PC-9 (cell line): ENCODE measurements at regions not wholly inside any gene's neighbourhood (a gene's known extent, or its start where the extent isn't known, plus 50 kb on each side); places are given as distances from the start of the nearest gene placed in this dataset.
A peak's percentile ranks its signal among the peaks of the same experiment; 100 is the strongest.
"Not testable (repeated sequence)": the region's sequence is repeated elsewhere in the genome, so short reads cannot be mapped to it uniquely, and the experiment has no call there.

Experiments used
- BruUV-seq: library from RNA; stranded (reverse); fragments of 400-500 nt; replicated peaks from 2 replicates; lab custom pipeline; 2021; lab: Mats Ljungman, UMichigan
- CTCF ChIA-PET: fragments of 300-600 bp; sonication (Branson Sonifier 250); formaldehyde crosslinking; loops from one replicate; lab custom pipeline; 2022; ENCODE audit warnings: antibody characterized with exemption; lab: Charles Lee
- POLR2A ChIA-PET: fragments of 300-600 bp; sonication (Branson Sonifier 250); formaldehyde crosslinking; loops from one replicate; lab custom pipeline; 2022; ENCODE audit warnings: antibody characterized with exemption; ENCODE audit not compliant: unreplicated experiment; lab: Charles Lee
- DNase-seq, 2 experiments: peaks; one replicate each; pipeline versions ENCODE4 v3.0.0 to v3.0.0-alpha.2; 2015 to 2022; ENCODE audit warnings: mixed read lengths in 1 of 2
- H2AFZ ChIP-seq: fragments of 200-600 bp; sonication (generic); 2 replicates; pipeline ENCODE4 v1.8.1; 2017; ENCODE audit warnings: antibody characterized with exemption
- H3F3A ChIP-seq: fragments of 200-600 bp; sonication (generic); 2 replicates; pipeline ENCODE4 v1.8.1; 2017; ENCODE audit warnings: antibody characterized with exemption, mild to moderate bottlenecking, low read depth; ENCODE audit not compliant: insufficient read depth
- H3K27ac ChIP-seq: fragments of 200-600 bp; sonication (generic); 2 replicates; pipeline ENCODE4 v1.6.1; 2016; ENCODE audit warnings: mixed run types
- H3K27me3 ChIP-seq: fragments of 200-600 bp; sonication (generic); 2 replicates; pipeline ENCODE4 v1.6.1; 2016; ENCODE audit warnings: low read depth, mixed run types; ENCODE audit not compliant: insufficient read depth
- H3K36me3 ChIP-seq: fragments of 200-600 bp; sonication (generic); 2 replicates; pipeline ENCODE4 v1.6.1; 2016; ENCODE audit warnings: low read depth, mixed run types
- H3K4me1 ChIP-seq: fragments of 200-600 bp; sonication (generic); replicated peaks from 2 replicates; pipeline ENCODE4 v1.6.1; 2016; ENCODE audit warnings: mixed run types; ENCODE audit not compliant: insufficient read depth
- H3K4me2 ChIP-seq: fragments of 200-600 bp; sonication (generic); 2 replicates; pipeline ENCODE4 v1.6.1; 2017; ENCODE audit warnings: mixed run types
- H3K4me3 ChIP-seq: fragments of 200-600 bp; sonication (generic); 2 replicates; pipeline ENCODE4 v1.6.1; 2016; ENCODE audit warnings: mixed run types
- H3K79me2 ChIP-seq: fragments of 200-600 bp; sonication (generic); 2 replicates; pipeline ENCODE4 v1.6.1; 2017; ENCODE audit warnings: low read depth, mixed run types
- H3K9me2 ChIP-seq: fragments of 200-600 bp; sonication (generic); 2 replicates; pipeline ENCODE4 v1.8.1; 2017; ENCODE audit warnings: mild to moderate bottlenecking; ENCODE audit not compliant: insufficient read depth
- H3K9me3 ChIP-seq: fragments of 200-600 bp; sonication (generic); 2 replicates; pipeline ENCODE4 v1.8.1; 2016; ENCODE audit warnings: low read depth; ENCODE audit not compliant: insufficient read depth
- H4K20me1 ChIP-seq: fragments of 200-600 bp; sonication (generic); 2 replicates; pipeline ENCODE4 v1.8.1; 2017; ENCODE audit not compliant: insufficient read depth
- EZH2 ChIP-seq: fragments of 200-600 bp; sonication (generic); IDR thresholded peaks from 2 replicates; pipeline ENCODE4 v1.8.0; 2017; ENCODE audit warnings: antibody characterized with exemption, low read depth
- intact Hi-C: fragments of 100-400 bp; cut with micrococcal nuclease; formaldehyde crosslinking; loops from one replicate; pipeline ENCODE4 v1.10.0; 2022; ENCODE audit not compliant: unreplicated experiment
- TF ChIP-seq, protein P1 (sequence below): fragments of 200-600 bp; sonication (generic); conservative IDR thresholded peaks from 2 replicates; pipeline ENCODE4 v1.6.1; 2017; ENCODE audit warnings: mixed run types, antibody characterized with exemption, mild to moderate bottlenecking, moderate library complexity

DNA sequence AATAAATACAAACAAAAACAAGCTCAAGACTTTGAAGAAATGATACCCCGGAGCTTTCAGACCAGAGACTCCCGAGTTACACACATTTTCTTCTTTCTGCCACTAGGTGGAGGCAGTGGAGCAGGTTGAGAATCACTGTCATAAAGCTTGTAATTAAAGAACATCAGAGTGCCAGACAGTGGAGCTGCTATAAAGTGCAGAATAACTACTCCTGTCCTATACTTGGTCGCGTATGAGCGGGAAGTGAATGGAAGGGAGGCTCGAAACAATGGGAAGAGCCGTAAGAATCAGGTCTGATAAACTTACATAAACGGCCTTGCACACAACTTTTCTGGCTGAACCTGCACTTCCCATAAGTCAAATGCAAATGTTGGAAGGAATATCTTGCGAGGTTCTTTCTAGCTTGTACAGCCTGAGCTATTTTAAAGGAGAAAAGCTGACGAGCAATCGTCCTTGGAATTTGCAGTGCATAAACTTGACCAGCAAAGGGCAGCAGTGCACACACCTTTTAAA lies 189.0 kb downstream of the RPIA start:
- Histone ChIP-seq H3K27ac (no peak overlapping the region), H4K20me1 (no peaks in the 10 kb centered on the region), H3K27me3 (no peaks in the 10 kb centered on the region), H3K9me3 (no peaks in the 10 kb centered on the region), H3K4me1 (no peaks in the 10 kb centered on the region), H2AFZ (no peak overlapping the region), H3K4me2 (no peak overlapping the region), H3K4me3 (no peak overlapping the region), H3K9me2 (no peaks in the 10 kb centered on the region), H3F3A (no peaks in the 10 kb centered on the region), H3K36me3 (no peaks in the 10 kb centered on the region), H3K79me2 (no peaks in the 10 kb centered on the region)
- no TSS peak for BruUV-seq
- TF ChIP-seq, protein P1, sequence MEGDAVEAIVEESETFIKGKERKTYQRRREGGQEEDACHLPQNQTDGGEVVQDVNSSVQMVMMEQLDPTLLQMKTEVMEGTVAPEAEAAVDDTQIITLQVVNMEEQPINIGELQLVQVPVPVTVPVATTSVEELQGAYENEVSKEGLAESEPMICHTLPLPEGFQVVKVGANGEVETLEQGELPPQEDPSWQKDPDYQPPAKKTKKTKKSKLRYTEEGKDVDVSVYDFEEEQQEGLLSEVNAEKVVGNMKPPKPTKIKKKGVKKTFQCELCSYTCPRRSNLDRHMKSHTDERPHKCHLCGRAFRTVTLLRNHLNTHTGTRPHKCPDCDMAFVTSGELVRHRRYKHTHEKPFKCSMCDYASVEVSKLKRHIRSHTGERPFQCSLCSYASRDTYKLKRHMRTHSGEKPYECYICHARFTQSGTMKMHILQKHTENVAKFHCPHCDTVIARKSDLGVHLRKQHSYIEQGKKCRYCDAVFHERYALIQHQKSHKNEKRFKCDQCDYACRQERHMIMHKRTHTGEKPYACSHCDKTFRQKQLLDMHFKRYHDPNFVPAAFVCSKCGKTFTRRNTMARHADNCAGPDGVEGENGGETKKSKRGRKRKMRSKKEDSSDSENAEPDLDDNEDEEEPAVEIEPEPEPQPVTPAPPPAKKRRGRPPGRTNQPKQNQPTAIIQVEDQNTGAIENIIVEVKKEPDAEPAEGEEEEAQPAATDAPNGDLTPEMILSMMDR, result peak; percentile 88
- no peak for TF ChIP-seq EZH2
- DNase-seq, result peak; percentile 9 to 36
- ChIA-PET POLR2A (no interaction called here), CTCF (no interaction called here)
- intact Hi-C loops, result loop anchor here (10.0 kb wide), 1 partner anchor 74 kb away; no protein-coding TSS in a partner anchor

DNA sequence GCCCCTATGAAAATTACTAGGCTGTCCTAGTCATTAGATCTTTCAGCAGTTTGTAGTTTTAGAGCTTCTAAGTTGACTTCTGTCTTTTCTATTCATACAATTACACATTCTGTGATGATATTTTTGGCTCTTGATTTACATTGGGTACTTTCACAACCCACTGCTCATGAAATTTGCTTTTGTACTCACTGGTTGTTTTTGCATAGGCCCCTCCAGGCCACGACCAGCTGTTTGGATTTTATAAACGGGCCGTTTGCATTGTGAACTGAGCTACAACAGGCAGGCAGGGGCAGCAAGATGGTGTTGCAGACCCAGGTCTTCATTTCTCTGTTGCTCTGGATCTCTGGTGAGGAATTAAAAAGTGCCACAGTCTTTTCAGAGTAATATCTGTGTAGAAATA lies 193.8 kb downstream of the RPIA start:
- Histone ChIP-seq H4K20me1 (no peaks in the 10 kb centered on the region), H3K27ac (no peak overlapping the region), H3K79me2 (no peaks in the 10 kb centered on the region), H3K4me3 (no peak overlapping the region), H3K27me3 (no peaks in the 10 kb centered on the region; the same call in 1 of the 2 replicates), H3K36me3 (no peaks in the 10 kb centered on the region), H3F3A (no peaks in the 10 kb centered on the region), H3K9me3 (no peaks in the 10 kb centered on the region), H2AFZ (no peak overlapping the region), H3K9me2 (no peaks in the 10 kb centered on the region), H3K4me2 (no peak overlapping the region), H3K4me1 (no peaks in the 10 kb centered on the region)
- no peak for DNase-seq
- intact Hi-C loops, result loop anchor here (10.0 kb wide), 1 partner anchor 70 kb away; no protein-coding TSS in a partner anchor
- ChIA-PET CTCF (no interaction called here), POLR2A (no interaction called here)
- BruUV-seq, result no TSS peak
- TF ChIP-seq EZH2, result no peak
- TF ChIP-seq, protein P1, result no peak

DNA sequence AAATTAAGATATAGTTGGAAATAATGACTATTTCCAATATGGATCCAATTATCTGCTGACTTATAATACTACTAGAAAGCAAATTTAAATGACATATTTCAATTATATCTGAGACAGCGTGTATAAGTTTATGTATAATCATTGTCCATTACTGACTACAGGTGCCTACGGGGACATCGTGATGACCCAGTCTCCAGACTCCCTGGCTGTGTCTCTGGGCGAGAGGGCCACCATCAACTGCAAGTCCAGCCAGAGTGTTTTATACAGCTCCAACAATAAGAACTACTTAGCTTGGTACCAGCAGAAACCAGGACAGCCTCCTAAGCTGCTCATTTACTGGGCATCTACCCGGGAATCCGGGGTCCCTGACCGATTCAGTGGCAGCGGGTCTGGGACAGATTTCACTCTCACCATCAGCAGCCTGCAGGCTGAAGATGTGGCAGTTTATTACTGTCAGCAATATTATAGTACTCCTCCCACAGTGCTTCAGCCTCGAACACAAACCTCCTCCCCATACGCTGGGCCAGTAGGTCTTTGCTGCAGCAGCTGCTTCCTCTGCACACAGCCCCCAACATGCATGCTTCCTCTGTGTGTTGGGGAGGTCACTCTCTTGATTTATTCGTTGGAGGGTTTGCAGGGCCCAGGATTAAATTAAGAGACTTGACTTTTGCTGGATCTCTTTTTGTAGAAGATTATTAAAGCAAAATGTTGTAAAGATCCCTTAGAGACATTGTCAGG lies 194.4 kb downstream of the RPIA start:
- Histone ChIP-seq H3K27me3 (no peaks in the 10 kb centered on the region; the same call in 1 of the 2 replicates), H2AFZ (no peak overlapping the region), H3K79me2 (no peaks in the 10 kb centered on the region), H3K4me2 (no peak overlapping the region), H3F3A (no peaks in the 10 kb centered on the region), H3K4me3 (no peak overlapping the region), H3K4me1 (no peaks in the 10 kb centered on the region), H3K9me2 (no peaks in the 10 kb centered on the region), H3K36me3 (no peaks in the 10 kb centered on the region), H3K9me3 (no peaks in the 10 kb centered on the region), H4K20me1 (no peaks in the 10 kb centered on the region), H3K27ac (no peak overlapping the region)
- intact Hi-C loops, result loop anchor here (10.0 kb wide), 1 partner anchor 69 kb away; no protein-coding TSS in a partner anchor
- BruUV-seq, result no TSS peak
- ChIA-PET POLR2A (no interaction called here), CTCF (no interaction called here)
- TF ChIP-seq, protein P1, result no peak
- TF ChIP-seq EZH2, result no peak
- DNase-seq, result no peak

DNA sequence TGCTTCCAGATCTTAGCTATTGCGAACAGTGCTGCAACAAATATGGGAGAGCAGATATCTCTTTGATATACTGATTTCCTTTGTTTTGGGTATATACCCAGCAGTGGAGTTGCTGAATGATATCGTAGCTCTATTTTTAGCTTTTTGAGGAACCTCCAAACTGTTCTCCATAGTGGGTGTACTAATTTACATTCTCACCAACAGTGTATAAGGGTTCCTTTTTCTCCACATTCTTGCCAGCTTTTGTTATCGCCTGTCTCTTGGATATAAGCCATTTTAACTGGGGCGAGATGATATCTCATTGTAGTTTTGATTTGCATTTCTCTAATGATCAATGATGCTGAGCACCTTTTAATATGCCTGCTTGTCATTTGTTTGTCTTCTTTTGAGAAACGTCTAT lies 196.0 kb downstream of the RPIA start:
- H3K9me2 ChIP-seq, H3K27ac ChIP-seq, H4K20me1 ChIP-seq, H3K36me3 ChIP-seq, H3K79me2 ChIP-seq, H3K4me1 ChIP-seq, H3K4me3 ChIP-seq, DNase-seq, H3K4me2 ChIP-seq, H3K9me3 ChIP-seq, BruUV-seq, H2AFZ ChIP-seq, H3K27me3 ChIP-seq, H3F3A ChIP-seq, CTCF ChIA-PET, POLR2A ChIA-PET: not testable (repeated sequence)
- intact Hi-C loops, result loop anchor here (10.0 kb wide), 1 partner anchor 67 kb away; no protein-coding TSS in a partner anchor
